H1 (cell line): ENCODE measurements at regions not wholly inside any gene's neighbourhood (a gene's known extent, or its start where the extent isn't known, plus 50 kb on each side); places are given as distances from the start of the nearest gene placed in this dataset.

Experiments used
- CTCF ChIA-PET: fragments of 300-600 bp; sonication (Branson Sonifier 250); formaldehyde crosslinking; loops from one replicate; lab custom pipeline; 2021; ENCODE audit not compliant: partially characterized antibody; lab: Charles Lee
- POLR2A ChIA-PET: fragments of 300-600 bp; sonication (Branson Sonifier 250); formaldehyde crosslinking; loops from one replicate; lab custom pipeline; 2021; ENCODE audit warnings: inconsistent platforms; ENCODE audit not compliant: partially characterized antibody; lab: Charles Lee
- DNase-seq, 2 experiments: peaks; one replicate each; pipeline versions ENCODE4 v3.0.0 to v3.0.0-alpha.2; 2010 to 2022; ENCODE audit warnings: low spot score in 2 of 2, low read depth in 1 of 2, mixed read lengths in 1 of 2
- FAIRE-seq: peaks from 2 replicates; lab custom pipeline; 2011; peaks lifted over from hg19 to GRCh38; lab: Jason Lieb, UNC
- H2AFZ ChIP-seq: 2 replicates; pipeline ENCODE4 v1.8.1; 2012; ENCODE audit warnings: low read length, inconsistent platforms
- H2AK5ac ChIP-seq: 2 replicates; pipeline ENCODE4 v1.6.1; 2013; ENCODE audit warnings: low read depth, low read length
- H2BK120ac ChIP-seq: replicated peaks from 2 replicates; pipeline ENCODE3; 2013; ENCODE audit warnings: low read depth, low read length, inconsistent platforms
- H2BK12ac ChIP-seq: 2 replicates; pipeline ENCODE4 v1.6.1; 2013; ENCODE audit warnings: low read depth, low read length
- H2BK15ac ChIP-seq: 2 replicates; pipeline ENCODE4 v1.6.1; 2013; ENCODE audit warnings: low read length
- H2BK20ac ChIP-seq: 2 replicates; pipeline ENCODE4 v1.6.1; 2013; ENCODE audit warnings: low read length
- H2BK5ac ChIP-seq: 2 replicates; pipeline ENCODE4 v1.6.1; 2013; ENCODE audit warnings: low read depth, low read length
- H3K14ac ChIP-seq: 2 replicates; pipeline ENCODE4 v1.6.1; 2013; ENCODE audit warnings: inconsistent platforms; ENCODE audit not compliant: insufficient read length
- H3K18ac ChIP-seq: 2 replicates; pipeline ENCODE4 v1.6.1; 2013; ENCODE audit warnings: low read length; ENCODE audit errors: extremely low read depth
- H3K23ac ChIP-seq: 2 replicates; pipeline ENCODE4 v1.6.1; 2013; ENCODE audit warnings: inconsistent platforms; ENCODE audit not compliant: insufficient read length
- H3K23me2 ChIP-seq: 2 replicates; pipeline ENCODE4 v1.6.1; 2013; ENCODE audit warnings: low read depth, low read length
- H3K27ac ChIP-seq: 2 replicates; pipeline ENCODE4 v1.6.1; 2011; ENCODE audit warnings: low read depth, low read length, inconsistent platforms
- H3K27me3 ChIP-seq, 4 experiments: replicated peaks in 1 of 4; 1 replicate in 1 of 4; 2 replicates in 3 of 4; pipeline versions ENCODE4 v1.6.1 to v1.8.1; 2011 to 2013; ENCODE audit warnings: low read length in 3 of 4, mild to moderate bottlenecking in 3 of 4, inconsistent platforms in 2 of 4, mixed read lengths in 2 of 4, moderate library complexity in 1 of 4; ENCODE audit not compliant: control insufficient read depth in 3 of 4, insufficient read depth in 3 of 4; ENCODE audit errors: extremely low read depth in 1 of 4
- H3K36me3 ChIP-seq, 4 experiments: 2 replicates each; pipeline versions ENCODE4 v1.6.1 to v1.8.1; 2011 to 2013; ENCODE audit warnings: mild to moderate bottlenecking in 4 of 4, low read length in 3 of 4, moderate library complexity in 2 of 4, control low read depth in 1 of 4, inconsistent platforms in 1 of 4; ENCODE audit not compliant: insufficient read depth in 4 of 4, control insufficient read depth in 2 of 4
- H3K4ac ChIP-seq: replicated peaks from 2 replicates; pipeline ENCODE3; 2013; ENCODE audit warnings: low read length, low read depth, mixed read lengths, inconsistent platforms; ENCODE audit not compliant: insufficient read length
- H3K4me1 ChIP-seq, 4 experiments: replicated peaks in 1 of 4; 1 replicate in 1 of 4; 2 replicates in 3 of 4; pipeline versions ENCODE4 v1.6.1 to v1.8.1; 2011 to 2013; ENCODE audit warnings: low read length in 3 of 4, inconsistent platforms in 2 of 4, mixed read lengths in 1 of 4; ENCODE audit not compliant: insufficient read depth in 4 of 4, control insufficient read depth in 3 of 4
- H3K4me2 ChIP-seq, 2 experiments: 2 replicates each; pipeline versions ENCODE4 v1.6.1 to v1.8.1; 2011 to 2013; ENCODE audit warnings: low read depth in 2 of 2, low read length in 2 of 2, control low read depth in 1 of 2, inconsistent platforms in 1 of 2, mild to moderate bottlenecking in 1 of 2; ENCODE audit not compliant: insufficient read depth in 1 of 2
- H3K4me3 ChIP-seq, 4 experiments: fragments of 200-600, 300-600 bp in 1 of 4; sonication (generic), shearing (Covaris generic), sonication (Bioruptor Twin) in 1 of 4; 2 replicates each; pipeline versions ENCODE4 v1.5.1 to v1.8.1; 2011 to 2016; ENCODE audit warnings: low read length in 4 of 4, low read depth in 3 of 4, control low read depth in 2 of 4, inconsistent platforms in 2 of 4, mild to moderate bottlenecking in 2 of 4, mixed read lengths in 1 of 4, moderate library complexity in 1 of 4; ENCODE audit not compliant: insufficient read depth in 2 of 4; ENCODE audit errors: extremely low read depth in 1 of 4
- H3K56ac ChIP-seq: replicated peaks from 2 replicates; pipeline ENCODE3; 2013; ENCODE audit warnings: low read depth, mild to moderate bottlenecking, mixed read lengths, low read length, inconsistent platforms; ENCODE audit not compliant: insufficient read length
- H3K79me1 ChIP-seq: 2 replicates; pipeline ENCODE4 v1.6.1; 2013; ENCODE audit warnings: low read depth, low read length, control low read depth
- H3K79me2 ChIP-seq, 2 experiments: 2 replicates each; pipeline versions ENCODE4 v1.6.1 to v1.8.1; 2012 to 2013; ENCODE audit warnings: low read length in 2 of 2, mild to moderate bottlenecking in 2 of 2, inconsistent platforms in 1 of 2; ENCODE audit not compliant: insufficient read depth in 2 of 2, control insufficient read depth in 1 of 2
- H3K9ac ChIP-seq, 4 experiments: replicated peaks in 1 of 4; 1 replicate in 1 of 4; 2 replicates in 3 of 4; pipeline versions ENCODE4 v1.6.1 to v1.8.1; 2011 to 2013; ENCODE audit warnings: low read depth in 3 of 4, low read length in 3 of 4, control low read depth in 2 of 4, mild to moderate bottlenecking in 2 of 4, moderate library complexity in 2 of 4, inconsistent platforms in 1 of 4; ENCODE audit errors: extremely low read depth in 1 of 4
- H3K9me3 ChIP-seq, 2 experiments: 2 replicates each; pipeline versions ENCODE4 v1.6.1 to v1.8.1; 2012 to 2013; ENCODE audit warnings: mild to moderate bottlenecking in 2 of 2, moderate library complexity in 2 of 2, control low read depth in 1 of 2, inconsistent platforms in 1 of 2, low read depth in 1 of 2, low read length in 1 of 2, mixed read lengths in 1 of 2; ENCODE audit not compliant: insufficient read depth in 2 of 2
- H4K20me1 ChIP-seq, 2 experiments: replicated peaks in 1 of 2; 2 replicates each; pipeline versions ENCODE3 to v1.8.1; 2011 to 2013; ENCODE audit warnings: inconsistent platforms in 2 of 2, low read length in 2 of 2, mild to moderate bottlenecking in 1 of 2; ENCODE audit not compliant: insufficient read depth in 2 of 2, control insufficient read depth in 1 of 2
- H4K5ac ChIP-seq: 2 replicates; pipeline ENCODE4 v1.6.1; 2013; ENCODE audit warnings: low read length, low read depth, mixed read lengths, inconsistent platforms; ENCODE audit not compliant: insufficient read length
- H4K8ac ChIP-seq: 2 replicates; pipeline ENCODE4 v1.8.0; 2013; ENCODE audit warnings: mild to moderate bottlenecking, moderate library complexity, low read length, inconsistent platforms; ENCODE audit not compliant: insufficient read depth; ENCODE audit errors: extremely low read depth
- H4K91ac ChIP-seq: replicated peaks from 2 replicates; pipeline ENCODE3; 2013; ENCODE audit warnings: low read length, mixed read lengths, inconsistent platforms; ENCODE audit not compliant: insufficient read length
- BRCA1 ChIP-seq: IDR thresholded peaks from 2 replicates; pipeline ENCODE4 v1.6.1; 2012; ENCODE audit warnings: low read depth, low read length, improper control_type of control experiment
- CEBPB ChIP-seq: IDR thresholded peaks from 2 replicates; pipeline ENCODE4 v1.6.1; 2012; ENCODE audit warnings: low read depth, low read length
- CHD1 ChIP-seq: IDR thresholded peaks from 2 replicates; pipeline ENCODE4 v1.6.1; 2012; ENCODE audit warnings: low read depth, low read length, improper control_type of control experiment
- JUND ChIP-seq: IDR thresholded peaks from 2 replicates; pipeline ENCODE4 v1.6.1; 2011; ENCODE audit warnings: mild to moderate bottlenecking, improper control_type of control experiment, low read length
- POLR2A ChIP-seq, 2 experiments: IDR thresholded peaks; 1 replicate in 1 of 2; 2 replicates in 1 of 2; pipeline ENCODE4 v1.6.1; 2011; ENCODE audit warnings: low read depth in 2 of 2, low read length in 2 of 2, mild to moderate bottlenecking in 2 of 2; ENCODE audit errors: control extremely low read depth in 1 of 2
- SP4 ChIP-seq: IDR thresholded peaks from 2 replicates; pipeline ENCODE4 v1.6.1; 2012; ENCODE audit warnings: low read length, inconsistent platforms
- SRF ChIP-seq: IDR thresholded peaks from 2 replicates; pipeline ENCODE4 v1.6.1; 2011; ENCODE audit warnings: mild to moderate bottlenecking, low read depth, low read length, moderate library complexity
- SUZ12 ChIP-seq: fragments of 200-600 bp; sonication (generic); IDR thresholded peaks from 2 replicates; pipeline ENCODE4 v1.6.1; 2012; ENCODE audit warnings: mild to moderate bottlenecking, inconsistent platforms, low read length, moderate library complexity, mixed read lengths
- TBP ChIP-seq: IDR thresholded peaks from 2 replicates; pipeline ENCODE4 v1.6.1; 2011; ENCODE audit warnings: low read depth, low read length, improper control_type of control experiment

GRCh38 chr13:34376483-34376882, 558.5 kb downstream of the RFC3 start:
- no peak overlapping the region for H3K9ac ChIP-seq
- H3K14ac ChIP-seq, result no peak overlapping the region
- CTCF ChIA-PET, result no interaction called here
- FAIRE-seq (no peak), DNase-seq (no peak)
- H2BK12ac ChIP-seq, result 0 out of 2 replicates have a peak overlapping the region, but pooled peaks have one; percentile 32
- H4K5ac ChIP-seq, result no peak overlapping the region
- POLR2A ChIA-PET, result no interaction called here
- no peaks in the 10 kb centered on the region for H3K36me3 ChIP-seq
- no peak overlapping the region for H2AK5ac ChIP-seq
- no peak overlapping the region for H3K27ac ChIP-seq
- no peak overlapping the region for H3K23ac ChIP-seq
- H3K9me3 ChIP-seq, result no peaks in the 10 kb centered on the region; a peak in 1 of 4 replicates
- no peak overlapping the region for H4K91ac ChIP-seq
- H3K23me2 ChIP-seq, result no peaks in the 10 kb centered on the region
- H3K18ac ChIP-seq, result no peak overlapping the region
- no peak overlapping the region for H2BK20ac ChIP-seq
- H2BK15ac ChIP-seq, result no peak overlapping the region
- no peak overlapping the region for H2BK120ac ChIP-seq
- no peak overlapping the region for H3K4me3 ChIP-seq
- H3K79me2 ChIP-seq, result no peaks in the 10 kb centered on the region
- no peaks in the 10 kb centered on the region for H4K20me1 ChIP-seq
- no peaks in the 10 kb centered on the region for H3K79me1 ChIP-seq
- no peaks in the 10 kb centered on the region for H3K27me3 ChIP-seq
- H3K4me1 ChIP-seq, result peaks cover 0 to 6% (median 3%) of the 10 kb centered on the region in 4 experiments; a peak in 5 of 7 replicates
- no peak overlapping the region for H2AFZ ChIP-seq
- H2BK5ac ChIP-seq, result no peak overlapping the region
- H4K8ac ChIP-seq, result no peak overlapping the region
- peak overlapping the region; percentile 19 to 47; a peak in 2 of 4 replicates for H3K4me2 ChIP-seq
- no peak overlapping the region for H3K4ac ChIP-seq
- H3K56ac ChIP-seq, result no peak overlapping the region
- no peak for TF ChIP-seq CHD1
- no peak for TF ChIP-seq CEBPB
- TF ChIP-seq SRF, result no peak
- TF ChIP-seq SUZ12, result no peak
- TF ChIP-seq BRCA1, result no peak
- no peak for TF ChIP-seq JUND
- no peak for TF ChIP-seq TBP
- TF ChIP-seq SP4, result no peak
- TF ChIP-seq POLR2A (IDR thresholded peaks at IDR 0.05; ENCODE audit: control extremely low read depth in 1 of 2, low read depth in 2 of 2, low read length in 2 of 2), result no peak
